Hepatocyte (in vitro differentiated cells): ENCODE measurements at regions not wholly inside any gene's neighbourhood (a gene's known extent, or its start where the extent isn't known, plus 50 kb on each side); places are given as distances from the start of the nearest gene placed in this dataset.

ENCODE experiments used
- CTCF ChIP-seq: fragments of 200-600 bp; sonication (generic); IDR thresholded peaks from 2 replicates; pipeline ENCODE4 v1.5.1; 2016; ENCODE audit warnings: antibody characterized with exemption, mild to moderate bottlenecking; ENCODE audit not compliant: poor library complexity
- EZH2 ChIP-seq: fragments of 200-600 bp; sonication (generic); IDR thresholded peaks from 2 replicates; pipeline ENCODE4 v1.6.1; 2016; ENCODE audit warnings: antibody characterized with exemption, mild to moderate bottlenecking, borderline replicate concordance
- EZH2phosphoT487 ChIP-seq: fragments of 200-600 bp; sonication (generic); IDR thresholded peaks from one replicate; pipeline ENCODE4 v1.6.1; 2018; ENCODE audit warnings: antibody characterized with exemption, mild to moderate bottlenecking, low read depth, moderate library complexity; ENCODE audit not compliant: unreplicated experiment, severe bottlenecking

- TF ChIP-seq CTCF (no peak), EZH2 (no peak), EZH2phosphoT487 (no peak)
These were observed 575.3 kb downstream of the ETV1 start for GRCh38 chr7:13414181-13414580.
